GM23248 (cell line): ENCODE measurements at regions not wholly inside any gene's neighbourhood (a gene's known extent, or its start where the extent isn't known, plus 50 kb on each side); places are given as distances from the start of the nearest gene placed in this dataset.
"Not testable (repeated sequence)": the region's sequence is repeated elsewhere in the genome, so short reads cannot be mapped to it uniquely, and the experiment has no call there.

ENCODE experiments used
- EZH2 ChIP-seq: fragments of 200-600 bp; sonication (generic); IDR thresholded peaks from 2 replicates; pipeline ENCODE4 v1.6.1; 2018; ENCODE audit warnings: antibody characterized with exemption, mild to moderate bottlenecking; ENCODE audit not compliant: insufficient read depth, poor library complexity, severe bottlenecking
- EZH2phosphoT487 ChIP-seq: fragments of 200-600 bp; sonication (generic); IDR thresholded peaks from 2 replicates; pipeline ENCODE4 v1.6.1; 2018; ENCODE audit warnings: antibody characterized with exemption, moderate library complexity, mild to moderate bottlenecking, low read depth; ENCODE audit not compliant: insufficient read depth

- not testable (repeated sequence) for TF ChIP-seq EZH2phosphoT487, EZH2
Measured at GRCh38 chr5:62236593-62236992, 69.4 kb upstream of the KIF2A start.
